DMS153 treated with DMSO at 0.1 percent for 48 hours (cell line): ENCODE measurements at regions not wholly inside any gene's neighbourhood (a gene's known extent, or its start where the extent isn't known, plus 50 kb on each side); places are given as distances from the start of the nearest gene placed in this dataset.
A peak's percentile ranks its signal among the peaks of the same experiment; 100 is the strongest.
"Not testable (repeated sequence)": the region's sequence is repeated elsewhere in the genome, so short reads cannot be mapped to it uniquely, and the experiment has no call there.

Experiments used
- DNase-seq: peaks from one replicate; lab custom pipeline; 2025; ENCODE audit not compliant: unreplicated experiment; lab: John Stamatoyannopoulos, UW

DNA sequence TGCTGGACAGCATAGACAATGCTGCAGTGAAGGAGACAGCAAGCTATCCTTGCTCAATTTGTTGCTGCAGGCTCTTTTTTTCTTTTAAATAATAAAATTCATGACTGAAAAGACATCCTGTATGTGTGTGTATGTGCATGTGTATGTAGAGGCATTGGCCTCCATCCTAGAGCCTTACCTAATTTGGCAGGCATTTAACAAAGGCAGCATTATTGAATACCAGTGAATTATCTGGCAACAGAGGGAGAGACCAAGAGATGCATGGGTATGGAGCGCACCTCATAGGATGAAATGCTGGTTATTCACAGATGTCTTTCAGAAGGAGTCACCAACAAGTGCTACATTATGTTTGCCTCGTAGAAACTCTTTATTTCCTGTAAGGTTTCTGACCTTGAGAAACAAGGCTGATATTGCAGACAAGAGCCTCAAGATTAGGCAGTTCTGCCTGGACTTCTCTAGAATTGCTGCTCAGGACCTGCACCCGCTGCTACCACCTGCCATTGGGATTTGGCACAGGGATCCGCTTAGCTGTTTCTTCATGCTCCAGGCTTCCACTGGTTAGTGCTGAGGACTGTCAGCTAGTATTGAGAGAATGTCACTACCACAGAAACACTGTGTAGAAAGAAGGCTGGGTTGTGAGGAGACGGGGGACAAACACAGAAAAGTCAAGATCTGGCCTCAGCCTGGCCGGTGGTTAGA, 247.7 kb upstream of the RFX3 start:
- no peak for DNase-seq

DNA sequence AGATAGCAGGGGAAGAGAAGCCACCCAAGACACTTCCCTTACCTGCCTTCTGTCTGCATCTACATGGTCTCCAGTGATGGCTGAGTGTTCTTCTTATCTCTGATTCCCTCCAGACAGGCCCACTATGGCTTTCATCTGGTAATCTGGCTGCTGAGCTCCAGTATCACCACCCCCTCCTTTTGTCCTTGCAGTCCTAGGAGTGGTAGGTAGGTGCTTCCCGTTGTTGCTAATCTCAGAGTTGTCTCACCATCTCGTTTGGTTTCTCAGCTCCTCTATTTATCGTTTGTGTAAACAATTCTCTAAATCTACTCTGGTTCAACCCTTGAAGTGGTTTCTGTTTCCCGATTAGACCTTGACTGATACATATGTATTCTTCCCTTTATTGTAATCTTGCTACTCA, 243.8 kb upstream of the RFX3 start:
- DNase-seq, result no peak

GRCh38 chr9:3768712-3769457, 243.1 kb upstream of the RFX3 start:
- no peak for DNase-seq

DNA sequence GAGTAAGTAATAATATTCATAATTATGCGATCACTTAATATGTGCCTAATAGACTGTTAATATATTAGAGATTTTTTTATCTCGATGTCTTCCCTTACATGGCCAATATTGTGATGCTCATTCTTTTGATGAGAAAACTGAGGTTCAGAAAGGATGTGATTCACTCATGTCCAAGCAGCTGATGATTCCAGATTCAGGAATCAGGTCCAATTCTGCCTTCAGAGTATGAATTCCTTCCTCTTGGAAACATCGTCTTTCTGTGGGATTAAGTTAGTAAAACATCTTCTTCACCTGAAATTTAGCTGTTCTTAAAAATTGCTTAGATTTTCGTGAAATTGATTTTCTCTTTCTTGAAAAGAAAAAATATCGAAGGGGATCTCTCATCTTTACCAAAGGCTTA, 242.5 kb upstream of the RFX3 start:
- no peak for DNase-seq

- DNase-seq, result no peak
These were observed 236.3 kb upstream of the RFX3 start for GRCh38 chr9:3762076-3762475.

- peak; percentile 18 for DNase-seq
These were observed 234.2 kb upstream of the RFX3 start for GRCh38 chr9:3760031-3760430.

GRCh38 chr9:3758816-3759576, 233.2 kb upstream of the RFX3 start:
- DNase-seq, result no peak

GRCh38 chr9:3756071-3756470, 230.3 kb upstream of the RFX3 start:
- DNase-seq, result no peak

- DNase-seq, result no peak
These were observed 225.4 kb upstream of the RFX3 start for GRCh38 chr9:3751125-3751758.

GRCh38 chr9:3750321-3750720, 224.5 kb upstream of the RFX3 start:
- no peak for DNase-seq

DNA sequence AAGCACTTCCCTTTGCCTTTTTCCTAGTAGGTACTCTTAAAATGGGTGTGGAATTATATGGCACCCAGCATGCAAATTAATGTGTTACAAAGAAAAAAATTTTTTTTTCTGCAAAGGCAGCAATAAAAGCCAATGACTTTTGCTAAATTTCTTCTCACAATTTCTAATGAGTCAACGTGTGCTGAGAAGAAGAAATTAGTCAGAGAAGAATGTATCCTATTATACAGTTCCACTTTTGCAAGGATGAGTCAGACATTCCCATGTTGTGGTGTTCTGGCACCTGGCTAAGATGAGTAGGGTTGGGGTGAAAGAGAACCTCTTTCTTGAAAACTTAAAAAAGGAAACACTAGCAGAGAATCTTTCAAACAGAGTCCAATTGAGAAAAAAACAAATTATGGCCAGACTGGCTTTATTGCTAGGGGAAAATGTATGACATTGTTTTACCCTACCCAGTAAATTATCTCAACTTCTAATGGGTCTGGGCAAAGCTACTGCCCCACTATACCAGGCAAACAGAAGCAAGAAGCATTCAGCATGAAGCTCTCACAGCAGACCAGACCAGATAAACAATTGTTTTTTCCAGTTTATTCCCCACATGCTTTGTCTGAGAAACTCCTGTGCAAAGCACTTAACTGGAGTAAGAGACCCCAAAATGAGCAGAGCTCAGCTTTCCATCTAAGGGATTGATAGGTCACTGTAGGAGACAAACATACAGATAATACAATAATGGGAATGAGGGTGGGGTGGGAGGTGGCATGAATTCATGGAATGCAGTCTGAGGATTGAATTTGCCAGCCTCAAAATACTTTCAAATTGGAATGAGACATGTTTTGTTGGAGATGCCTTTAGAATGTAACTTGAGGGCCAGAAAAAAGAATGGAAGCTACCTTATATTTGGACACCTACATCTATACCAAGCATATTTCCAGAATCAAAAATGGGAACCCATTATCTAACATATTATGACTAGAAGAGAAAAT, 220.8 kb upstream of the RFX3 start:
- DNase-seq, result no peak

DNA sequence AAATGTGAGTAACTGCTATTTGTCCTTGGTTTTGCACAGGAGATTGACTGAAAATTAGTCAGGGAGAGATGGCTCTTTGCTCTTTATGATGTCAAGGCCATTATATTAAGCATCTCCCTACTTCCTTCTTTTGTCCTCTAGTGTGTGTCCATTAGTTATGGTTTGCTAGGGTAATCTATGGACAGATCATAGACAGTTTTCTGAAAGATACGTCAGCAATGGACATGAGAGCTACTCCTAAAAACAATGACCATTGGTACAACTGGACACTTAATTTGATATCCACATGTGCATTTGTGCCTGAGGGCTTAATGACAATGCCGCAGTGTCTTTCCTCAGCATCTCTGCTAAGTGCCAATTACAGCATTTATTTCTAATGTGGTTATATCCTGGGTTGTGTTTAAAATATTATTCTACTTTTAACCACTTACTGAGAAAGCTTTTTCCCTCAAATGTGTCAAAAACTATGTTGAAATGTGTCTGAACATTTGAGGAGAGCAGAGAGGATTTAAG, 218.2 kb upstream of the RFX3 start:
- no peak for DNase-seq

GRCh38 chr9:3742586-3742985, 216.8 kb upstream of the RFX3 start:
- no peak for DNase-seq

DNA sequence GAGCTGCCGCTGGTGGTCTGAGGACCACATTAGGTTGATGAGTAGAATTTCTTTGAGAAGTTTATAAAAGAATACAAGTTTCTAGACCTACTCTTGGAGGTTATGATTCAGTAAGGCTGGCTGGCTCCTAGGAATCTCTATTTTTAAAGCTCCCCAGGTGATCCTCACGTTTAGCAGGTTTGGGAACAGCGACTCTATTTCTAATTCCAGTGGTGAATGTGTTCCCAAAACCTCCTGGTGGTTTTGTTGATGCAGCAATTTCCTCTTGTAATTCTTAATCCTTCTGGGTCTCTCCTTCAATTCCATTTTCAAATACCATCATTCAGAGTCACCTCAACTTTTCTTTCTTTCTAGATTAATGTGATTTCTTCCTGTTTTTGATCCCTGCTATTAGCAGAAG, 215.9 kb upstream of the RFX3 start:
- no peak for DNase-seq

- DNase-seq, result no peak
These were observed 215.1 kb upstream of the RFX3 start for GRCh38 chr9:3740690-3741419.

DNA sequence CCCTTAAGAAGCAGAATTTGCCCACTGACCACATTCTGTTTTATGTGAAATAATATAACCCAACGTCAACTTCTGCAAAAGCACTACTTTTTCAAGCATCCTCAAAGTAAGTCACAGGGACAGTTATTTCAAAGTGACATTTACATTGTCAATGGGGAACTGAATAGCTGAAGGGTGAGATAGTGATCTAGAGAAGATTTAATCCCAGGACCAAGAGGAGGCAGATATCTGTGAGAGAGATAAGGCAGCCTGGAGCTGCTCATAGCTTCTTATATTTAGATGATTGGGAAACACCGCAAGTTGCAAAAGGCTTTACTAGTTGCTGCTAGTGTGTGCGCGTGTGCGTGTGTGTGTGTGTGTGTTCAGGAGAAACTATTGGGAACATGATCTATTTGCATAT, 210.4 kb upstream of the RFX3 start:
- DNase-seq, result no peak

DNA sequence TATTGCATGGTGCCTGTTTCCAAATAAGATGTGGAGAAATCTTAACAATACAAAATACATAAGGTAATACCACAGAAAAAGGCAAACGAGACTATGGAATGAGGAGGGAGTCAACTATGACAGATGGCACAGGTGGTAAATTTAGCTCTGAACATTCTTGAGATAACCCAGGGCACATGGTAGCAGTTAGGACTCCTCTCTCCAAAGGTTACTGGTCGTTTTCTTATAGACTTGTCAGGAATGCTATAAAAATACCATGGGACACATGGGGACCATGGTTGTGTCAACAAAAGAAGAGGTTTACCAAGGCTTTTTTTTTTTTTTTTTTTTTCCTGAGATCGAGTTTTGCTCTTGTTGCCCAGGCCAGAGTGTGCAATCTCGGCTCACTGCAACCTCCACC, 209.4 kb upstream of the RFX3 start:
- no peak for DNase-seq

DNA sequence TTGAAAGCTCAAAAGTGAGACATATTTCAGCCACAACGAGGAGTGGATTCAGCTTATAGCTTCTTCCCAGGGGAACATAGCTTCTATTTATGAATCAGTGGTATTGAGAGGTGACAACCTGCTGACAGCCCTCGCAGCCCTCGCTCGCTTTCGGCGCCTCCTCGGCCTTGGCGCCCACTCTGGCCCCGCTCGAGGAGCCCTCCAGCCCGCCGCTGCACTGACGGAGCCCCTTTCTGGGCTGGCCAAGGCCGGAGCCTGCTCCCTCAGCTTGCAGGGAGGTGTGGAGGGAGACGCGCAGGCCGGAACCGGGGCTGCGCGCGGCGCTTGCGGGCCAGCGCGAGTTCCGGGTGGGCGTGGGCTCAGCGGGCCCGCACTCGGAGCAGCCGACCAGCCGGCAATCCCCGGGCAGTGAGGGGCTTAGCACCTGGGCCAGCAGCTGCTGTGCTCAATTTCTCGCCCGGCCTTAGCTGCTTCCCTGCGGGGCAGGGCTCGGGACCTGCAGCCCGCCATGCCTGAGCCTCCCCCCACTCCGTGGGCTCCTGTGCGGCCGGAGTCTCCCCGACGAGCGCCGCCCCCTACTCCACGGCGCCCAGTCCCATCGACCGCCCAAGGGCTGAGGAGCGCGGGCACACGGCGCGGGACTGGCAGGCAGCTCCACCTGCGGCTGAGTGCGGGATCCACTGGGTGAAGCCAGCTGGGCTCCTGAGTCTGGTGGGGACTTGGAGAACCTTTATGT, 207.9 kb upstream of the RFX3 start:
- DNase-seq, result not testable (repeated sequence)

DNA sequence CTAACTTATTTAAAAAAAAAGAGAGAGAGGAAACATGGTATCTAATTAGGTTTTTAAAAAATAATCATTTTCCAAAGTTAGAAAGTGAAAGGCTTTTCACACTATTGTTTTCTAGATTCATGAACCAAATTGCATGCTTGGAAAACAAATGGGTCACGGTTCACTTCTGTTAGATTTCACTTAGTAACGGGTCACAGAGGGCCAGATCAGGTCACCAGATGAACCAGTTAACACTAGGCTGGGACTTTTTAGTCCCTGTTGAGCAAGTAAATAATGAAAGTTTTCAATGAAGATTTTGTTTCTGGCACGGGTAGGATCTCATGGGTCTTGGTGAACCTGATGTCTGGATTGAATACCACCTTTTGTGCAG, 207.2 kb upstream of the RFX3 start:
- DNase-seq, result no peak
